ENCODE measurements at regions not wholly inside any gene's neighbourhood (a gene's known extent, or its start where the extent isn't known, plus 50 kb on each side); places are given as distances from the start of the nearest gene placed in this dataset.

GRCh38 chr21:28745131-28746016 lies 247.3 kb downstream of the LTN1 start:
- TF ChIP-seq EZH2phosphoT487 (IDR thresholded peaks at IDR 0.05; ENCODE audit: borderline replicate concordance, low read length) (no peak), CTCF (IDR thresholded peaks at IDR 0.05; ENCODE audit: low read depth, low read length, poor library complexity, severe bottlenecking) (peak; percentile 78)
